Left lung (tissue), 4 donors: ENCODE measurements at regions not wholly inside any gene's neighbourhood (a gene's known extent, or its start where the extent isn't known, plus 50 kb on each side); places are given as distances from the start of the nearest gene placed in this dataset.
A peak's percentile ranks its signal among the peaks of the same experiment; 100 is the strongest.

ENCODE experiments used
- ATAC-seq: fragments of 200-7000 bp; cut with Tn5 transposase; one replicate; pipeline ENCODE4 v1.9.1; 2020; ENCODE audit warnings: moderate library complexity
- DNase-seq, 4 donors: peaks; one replicate each; pipeline ENCODE4 v3.0.0-alpha.2; 2013 to 2020
- H3K27ac ChIP-seq, 2 donors: fragments of 200-600 bp; sonication (generic) in 1 of 2; one replicate each; pipeline versions ENCODE4 v1.5.0 to v1.8.0; 2020 to 2021
- H3K27me3 ChIP-seq, 2 donors: fragments of 200-600 bp; sonication (generic) in 1 of 2; one replicate each; pipeline versions ENCODE4 v1.5.0 to v1.8.0; 2020 to 2021
- H3K36me3 ChIP-seq, 2 donors: fragments of 200-600 bp; sonication (generic) in 1 of 2; one replicate each; pipeline versions ENCODE4 v1.5.0 to v1.8.0; 2020 to 2021
- H3K4me1 ChIP-seq, 2 donors: fragments of 200-600 bp; one replicate each; pipeline ENCODE4 v1.8.0; 2021
- H3K4me3 ChIP-seq, 2 donors: fragments of 200-600 bp; sonication (generic) in 1 of 2; one replicate each; pipeline versions ENCODE4 v1.5.0 to v1.8.0; 2020 to 2021; ENCODE audit warnings: mild to moderate bottlenecking in 1 of 2
- H3K9me3 ChIP-seq, 2 donors: fragments of 200-600 bp; sonication (generic) in 1 of 2; one replicate each; pipeline versions ENCODE4 v1.5.0 to v1.8.0; 2020 to 2021
- intact Hi-C, 2 donors: fragments of 100-400 bp; cut with DNase I; formaldehyde crosslinking; loops; one replicate each; pipeline versions ENCODE4 v1.11.2 to v1.14.2; 2022
- TF ChIP-seq, protein P1 (sequence below), 2 donors: fragments of 200-600 bp; sonication (generic) in 1 of 2; IDR thresholded peaks; one replicate each; pipeline versions ENCODE4 v1.5.0 to v1.8.0; 2021; ENCODE audit warnings: antibody characterized with exemption in 2 of 2
- donor health status: DM: no; HTN: yes; CAD: no.
- donor health status: DM: no; HTN: no; CAD: no.

DNA sequence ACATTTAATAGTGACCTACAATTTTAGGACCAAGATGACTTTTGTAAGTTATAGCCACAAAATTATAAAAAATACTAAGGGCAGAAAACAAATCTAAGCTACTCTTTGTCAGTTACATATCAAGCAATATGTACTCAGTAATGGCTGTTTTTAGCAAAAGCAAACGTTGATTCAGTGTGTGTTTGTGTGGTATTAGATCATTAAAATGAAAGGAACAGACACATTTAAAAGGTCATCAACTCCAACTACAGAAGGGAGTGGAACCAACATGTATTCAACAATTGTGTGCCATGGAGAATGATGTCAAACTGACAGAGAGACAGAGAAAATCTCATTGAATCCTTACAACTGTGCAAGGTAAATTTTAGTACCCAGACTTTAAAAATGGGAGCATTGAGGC is 268.8 kb upstream of the STT3B start:
- Histone ChIP-seq H3K9me3 (no peaks in the 10 kb centered on the region), H3K4me1 (peaks cover 0 to 4% of the 10 kb centered on the region in 2 donors), H3K4me3 (no peak overlapping the region), H3K27ac (no peak overlapping the region), H3K27me3 (no peaks in the 10 kb centered on the region), H3K36me3 (no peaks in the 10 kb centered on the region)
- DNase-seq (no peak), ATAC-seq (no peak)
- intact Hi-C loops, result no loop called here
- TF ChIP-seq, protein P1, sequence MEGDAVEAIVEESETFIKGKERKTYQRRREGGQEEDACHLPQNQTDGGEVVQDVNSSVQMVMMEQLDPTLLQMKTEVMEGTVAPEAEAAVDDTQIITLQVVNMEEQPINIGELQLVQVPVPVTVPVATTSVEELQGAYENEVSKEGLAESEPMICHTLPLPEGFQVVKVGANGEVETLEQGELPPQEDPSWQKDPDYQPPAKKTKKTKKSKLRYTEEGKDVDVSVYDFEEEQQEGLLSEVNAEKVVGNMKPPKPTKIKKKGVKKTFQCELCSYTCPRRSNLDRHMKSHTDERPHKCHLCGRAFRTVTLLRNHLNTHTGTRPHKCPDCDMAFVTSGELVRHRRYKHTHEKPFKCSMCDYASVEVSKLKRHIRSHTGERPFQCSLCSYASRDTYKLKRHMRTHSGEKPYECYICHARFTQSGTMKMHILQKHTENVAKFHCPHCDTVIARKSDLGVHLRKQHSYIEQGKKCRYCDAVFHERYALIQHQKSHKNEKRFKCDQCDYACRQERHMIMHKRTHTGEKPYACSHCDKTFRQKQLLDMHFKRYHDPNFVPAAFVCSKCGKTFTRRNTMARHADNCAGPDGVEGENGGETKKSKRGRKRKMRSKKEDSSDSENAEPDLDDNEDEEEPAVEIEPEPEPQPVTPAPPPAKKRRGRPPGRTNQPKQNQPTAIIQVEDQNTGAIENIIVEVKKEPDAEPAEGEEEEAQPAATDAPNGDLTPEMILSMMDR (IDR thresholded peaks at IDR 0.05), result no peak

DNA sequence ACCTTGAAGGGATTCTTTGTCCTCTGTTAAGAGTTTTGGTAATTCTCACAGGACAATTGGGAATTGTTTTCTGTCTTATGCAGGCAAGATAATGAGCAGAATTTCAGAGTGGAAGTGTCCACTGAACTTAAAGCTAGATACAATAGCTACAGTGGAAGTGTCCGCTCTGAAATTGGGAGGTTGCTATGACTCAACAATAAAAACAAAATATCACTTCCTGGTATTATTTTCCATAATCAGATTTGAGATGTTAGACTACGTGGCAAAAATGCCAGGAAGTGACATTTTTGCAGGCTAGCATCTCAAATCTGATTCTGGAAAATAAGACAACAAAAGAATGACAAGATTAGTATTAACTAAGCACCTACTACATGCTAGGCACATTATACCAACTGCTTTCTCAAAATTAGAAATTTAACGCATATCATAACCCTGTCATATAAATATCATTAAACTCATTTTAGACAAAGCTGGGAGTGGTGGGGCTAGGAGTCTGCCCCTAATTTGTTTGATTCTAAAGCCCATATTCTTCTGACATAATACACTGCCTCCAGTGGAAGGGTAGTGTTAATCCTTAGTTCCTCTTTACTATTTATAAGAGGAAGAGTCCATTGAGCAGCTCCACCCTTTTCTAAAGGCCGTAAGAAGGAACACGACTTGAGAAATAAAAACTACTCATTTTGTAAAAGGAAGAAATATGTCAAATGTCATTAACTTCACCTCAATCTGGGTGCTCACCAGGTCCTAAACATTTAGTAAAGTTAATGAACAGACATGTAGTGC is 266.9 kb upstream of the STT3B start:
- Histone ChIP-seq H3K4me1 (peaks cover 0 to 4% of the 10 kb centered on the region in 2 donors), H3K36me3 (no peaks in the 10 kb centered on the region), H3K27me3 (no peaks in the 10 kb centered on the region), H3K9me3 (no peaks in the 10 kb centered on the region), H3K27ac (peak overlapping the region in 1 of 2 donors; percentile 62), H3K4me3 (no peak overlapping the region)
- intact Hi-C loops, result no loop called here
- ATAC-seq (peak; percentile 76), DNase-seq (no peak)
- TF ChIP-seq, protein P1 (IDR thresholded peaks at IDR 0.05), result no peak

DNA sequence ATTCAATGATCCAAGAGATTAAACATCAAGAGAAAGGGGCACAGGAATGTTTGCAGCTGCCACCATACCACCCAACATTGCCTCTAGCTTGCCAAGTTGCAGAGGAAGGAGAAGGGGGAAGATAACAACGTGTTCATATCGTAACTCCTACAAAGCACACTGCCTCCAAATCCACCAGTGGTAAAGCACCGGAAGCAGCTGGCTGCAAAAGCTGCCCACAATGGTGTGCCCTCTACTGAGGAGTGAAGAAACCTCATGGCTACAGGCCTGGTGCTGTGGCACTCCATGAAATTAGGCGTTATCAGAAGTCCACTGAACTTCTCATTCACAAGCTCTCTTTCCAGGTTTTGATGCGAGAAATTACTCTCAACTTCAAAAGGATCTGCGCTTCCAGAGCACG is 263.9 kb upstream of the STT3B start:
- intact Hi-C loops, result no loop called here
- ATAC-seq (no peak), DNase-seq (no peak)
- TF ChIP-seq, protein P1 (IDR thresholded peaks at IDR 0.05), result no peak
- Histone ChIP-seq H3K4me3 (no peak overlapping the region), H3K36me3 (no peaks in the 10 kb centered on the region), H3K27me3 (no peaks in the 10 kb centered on the region), H3K9me3 (no peaks in the 10 kb centered on the region), H3K4me1 (peaks cover 0 to 4% of the 10 kb centered on the region in 2 donors), H3K27ac (no peak overlapping the region)

DNA sequence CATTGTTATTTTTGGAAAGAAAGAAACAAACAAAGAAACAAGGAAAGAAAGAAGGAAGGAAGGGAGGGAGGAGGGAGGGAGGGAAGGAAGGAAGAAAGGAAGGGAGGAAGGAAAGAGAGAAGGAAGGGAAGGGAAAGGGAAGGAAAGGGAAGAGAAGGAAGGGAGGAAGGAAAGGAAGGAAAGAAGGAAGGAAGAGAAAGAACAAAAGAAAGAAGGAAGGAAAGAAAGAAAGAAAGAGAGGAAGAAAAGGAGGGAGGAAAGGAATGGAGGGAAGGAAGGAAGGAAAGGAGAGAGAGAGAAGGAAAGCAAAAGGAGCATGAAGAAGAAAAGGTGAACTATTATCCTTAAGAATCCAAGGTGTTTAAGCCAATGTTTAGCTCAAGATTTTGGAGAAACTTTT is 262.7 kb upstream of the STT3B start:
- H3K9me3 ChIP-seq, result no peaks in the 10 kb centered on the region
- ATAC-seq, result no peak
- peaks cover 0 to 4% of the 10 kb centered on the region in 2 donors for H3K4me1 ChIP-seq
- intact Hi-C loops, result no loop called here
- DNase-seq, result no peak
- H3K36me3 ChIP-seq, result no peaks in the 10 kb centered on the region
- no peak overlapping the region for H3K27ac ChIP-seq
- TF ChIP-seq, protein P1 (IDR thresholded peaks at IDR 0.05), result no peak
- H3K27me3 ChIP-seq, result no peaks in the 10 kb centered on the region
- no peak overlapping the region for H3K4me3 ChIP-seq

DNA sequence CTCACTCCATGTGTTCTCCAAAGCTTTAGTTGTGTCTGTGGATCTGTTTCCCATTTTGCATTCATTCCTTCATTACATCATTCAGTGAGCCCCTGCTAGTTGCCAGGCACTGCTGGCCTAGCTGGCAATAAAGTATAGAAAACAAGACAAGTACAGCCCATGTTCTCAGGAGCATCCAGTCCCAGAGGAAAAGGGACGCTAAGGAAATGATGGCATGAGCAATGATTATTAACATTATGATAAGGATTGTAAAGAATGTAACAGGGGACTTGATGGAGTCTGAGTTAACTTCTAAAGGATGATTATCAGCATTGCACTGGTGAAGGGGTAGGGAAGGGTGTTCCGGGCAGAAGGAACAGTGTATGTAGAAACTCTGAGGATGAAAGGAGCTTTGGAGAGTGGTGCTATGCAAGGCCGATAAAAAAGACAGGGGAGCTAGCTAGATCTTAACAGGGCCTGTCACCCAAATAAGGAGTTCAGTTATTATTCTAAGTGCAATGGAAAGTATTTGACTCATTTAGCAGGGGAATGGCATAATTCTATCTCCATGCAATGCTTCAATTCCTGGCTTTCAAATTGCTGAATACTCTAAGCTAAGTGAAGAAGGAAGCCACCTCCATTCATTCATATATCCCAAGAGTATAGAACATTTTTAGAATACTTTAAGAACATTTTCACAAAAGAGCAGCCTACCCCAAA is 258.2 kb upstream of the STT3B start:
- Histone ChIP-seq H3K27me3 (no peaks in the 10 kb centered on the region), H3K9me3 (no peaks in the 10 kb centered on the region), H3K27ac (peak overlapping the region in 1 of 2 donors; percentile 48), H3K4me3 (no peak overlapping the region), H3K4me1 (peaks cover 0 to 6% of the 10 kb centered on the region in 2 donors), H3K36me3 (no peaks in the 10 kb centered on the region)
- intact Hi-C loops, result no loop called here
- DNase-seq (no peak), ATAC-seq (peak; percentile 42)
- TF ChIP-seq, protein P1 (IDR thresholded peaks at IDR 0.05), result no peak
